ENCODE measurements at regions not wholly inside any gene's neighbourhood (a gene's known extent, or its start where the extent isn't known, plus 50 kb on each side); places are given as distances from the start of the nearest gene placed in this dataset.
"Not testable (repeated sequence)": the region's sequence is repeated elsewhere in the genome, so short reads cannot be mapped to it uniquely, and the experiment has no call there.

DNA sequence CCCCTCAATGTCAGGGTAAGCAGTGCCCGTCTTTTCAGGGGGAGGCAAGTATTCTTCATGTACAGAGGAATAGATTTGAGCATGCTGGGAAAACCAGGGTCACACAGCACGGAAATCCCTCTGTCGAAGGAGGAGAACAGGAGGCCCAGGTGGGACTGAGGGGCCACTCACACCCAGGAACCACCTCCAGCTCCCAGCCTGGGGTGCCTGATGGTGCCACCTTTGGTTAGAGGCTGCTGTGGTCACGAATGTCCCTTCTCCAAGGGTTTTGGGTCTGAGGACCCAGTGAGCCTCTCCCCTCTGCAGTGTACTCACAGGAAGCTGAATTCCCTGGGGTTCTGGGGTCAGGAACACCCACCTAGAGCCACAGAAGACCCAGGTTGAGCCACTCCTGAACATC, 197.3 kb downstream of the ANKRD30B start:
- TF ChIP-seq, protein P1, sequence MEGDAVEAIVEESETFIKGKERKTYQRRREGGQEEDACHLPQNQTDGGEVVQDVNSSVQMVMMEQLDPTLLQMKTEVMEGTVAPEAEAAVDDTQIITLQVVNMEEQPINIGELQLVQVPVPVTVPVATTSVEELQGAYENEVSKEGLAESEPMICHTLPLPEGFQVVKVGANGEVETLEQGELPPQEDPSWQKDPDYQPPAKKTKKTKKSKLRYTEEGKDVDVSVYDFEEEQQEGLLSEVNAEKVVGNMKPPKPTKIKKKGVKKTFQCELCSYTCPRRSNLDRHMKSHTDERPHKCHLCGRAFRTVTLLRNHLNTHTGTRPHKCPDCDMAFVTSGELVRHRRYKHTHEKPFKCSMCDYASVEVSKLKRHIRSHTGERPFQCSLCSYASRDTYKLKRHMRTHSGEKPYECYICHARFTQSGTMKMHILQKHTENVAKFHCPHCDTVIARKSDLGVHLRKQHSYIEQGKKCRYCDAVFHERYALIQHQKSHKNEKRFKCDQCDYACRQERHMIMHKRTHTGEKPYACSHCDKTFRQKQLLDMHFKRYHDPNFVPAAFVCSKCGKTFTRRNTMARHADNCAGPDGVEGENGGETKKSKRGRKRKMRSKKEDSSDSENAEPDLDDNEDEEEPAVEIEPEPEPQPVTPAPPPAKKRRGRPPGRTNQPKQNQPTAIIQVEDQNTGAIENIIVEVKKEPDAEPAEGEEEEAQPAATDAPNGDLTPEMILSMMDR (conservative IDR thresholded peaks at IDR 0.05; ENCODE audit: control insufficient read depth, insufficient read depth, low read depth, low read length): no peak
- no peak for DNase-seq (ENCODE audit: low read depth)

DNA sequence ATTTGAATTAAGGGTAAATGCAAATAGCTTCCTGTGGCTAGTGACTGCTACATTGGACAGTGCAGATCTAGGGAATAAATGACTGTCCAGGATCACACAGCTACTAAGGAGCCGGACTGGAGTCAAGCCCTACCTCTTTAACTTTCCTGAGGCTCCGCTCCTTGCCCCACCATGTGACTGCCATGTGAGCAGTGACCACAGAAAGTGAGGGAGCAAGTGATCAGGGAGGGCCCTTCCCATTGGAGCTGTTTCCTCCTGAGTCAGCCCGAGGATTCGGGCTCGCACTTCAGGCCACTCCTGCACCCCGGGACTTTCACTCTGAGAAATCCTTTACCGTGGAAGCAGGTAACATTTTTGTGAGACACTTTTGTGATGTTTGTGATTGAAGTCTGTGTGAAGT, 198.0 kb downstream of the ANKRD30B start:
- TF ChIP-seq, protein P1 (conservative IDR thresholded peaks at IDR 0.05; ENCODE audit: control insufficient read depth, insufficient read depth, low read depth, low read length): no peak
- no peak overlapping the region for H3K4me3 ChIP-seq (ENCODE audit: control insufficient read depth, low read depth, low read length)
- DNase-seq (ENCODE audit: low read depth): no peak

More for the DNA sequence above, 197.3 kb downstream of the ANKRD30B start:
- no peak overlapping the region for H3K4me3 ChIP-seq (ENCODE audit: control insufficient read depth, low read depth, low read length)

DNA sequence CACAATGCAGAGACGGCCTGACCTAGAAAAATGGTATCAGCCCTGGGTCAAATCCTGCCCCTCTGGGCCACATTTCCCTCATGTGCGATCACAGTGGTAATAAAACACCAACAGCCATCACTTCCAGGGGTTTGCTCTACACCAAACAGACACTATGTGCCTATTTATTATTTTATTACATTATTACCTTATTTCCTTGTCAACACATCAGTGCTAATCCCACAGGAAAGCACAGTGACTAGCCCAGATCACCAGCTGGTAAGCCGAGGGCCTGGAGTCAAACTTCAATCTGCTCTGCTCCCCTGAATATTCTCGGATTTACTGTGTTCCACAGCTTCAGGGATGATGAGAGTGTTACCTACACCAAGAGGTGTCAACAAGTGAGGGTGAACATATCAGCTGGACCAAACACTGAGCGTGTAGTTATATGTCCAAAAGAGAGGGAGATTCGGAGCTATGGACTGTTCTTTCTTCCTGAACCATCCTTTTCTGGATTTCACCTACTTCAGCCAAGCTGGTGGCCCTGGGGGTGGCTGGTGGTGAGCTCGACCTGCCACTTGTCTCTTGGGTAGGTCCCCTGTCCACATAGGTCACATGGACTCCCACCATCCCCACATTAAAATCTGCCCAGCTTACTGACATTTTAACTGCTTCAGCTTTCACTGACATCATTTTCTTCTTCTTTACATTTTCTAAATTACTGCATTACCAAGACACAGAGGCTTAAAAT, 198.9 kb downstream of the ANKRD30B start:
- DNase-seq (ENCODE audit: low read depth); H3K4me3 ChIP-seq (ENCODE audit: control insufficient read depth, low read depth, low read length): not testable (repeated sequence)

DNA sequence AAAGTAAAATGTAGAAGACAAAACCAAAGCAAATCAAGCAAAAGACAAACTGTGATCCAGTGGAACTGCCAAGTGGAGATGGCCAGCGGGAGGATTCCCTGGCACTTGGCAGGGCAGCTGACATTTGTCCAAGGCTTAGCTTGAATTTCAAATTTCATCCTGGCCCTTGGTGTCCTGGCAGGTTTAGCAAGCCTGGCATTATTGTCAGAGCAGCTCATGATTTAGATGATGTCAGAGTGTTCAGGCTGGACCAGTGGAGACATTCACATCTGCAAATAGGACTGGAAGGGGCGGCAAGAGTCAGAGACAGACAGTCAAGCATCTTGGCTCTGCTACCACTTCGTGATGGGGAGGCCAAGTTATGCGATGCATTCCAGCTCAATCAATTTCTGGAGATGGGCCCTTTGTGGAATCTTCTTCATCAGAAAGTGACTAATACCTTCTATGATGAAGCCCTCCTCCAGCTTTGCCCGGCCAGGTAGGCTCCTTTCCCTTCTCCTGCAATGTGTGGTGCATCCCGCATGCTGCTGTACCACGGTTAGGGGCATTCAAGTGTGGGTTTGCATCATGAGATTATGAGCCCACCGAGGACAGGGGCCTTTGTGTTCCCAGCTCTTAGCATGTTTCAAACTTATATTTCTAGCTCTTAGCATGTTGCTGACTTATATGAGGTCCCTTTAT, 199.7 kb downstream of the ANKRD30B start:
- H3K4me3 ChIP-seq (ENCODE audit: control insufficient read depth, low read depth, low read length): no peak overlapping the region
- DNase-seq (ENCODE audit: low read depth): no peak
- TF ChIP-seq, protein P1 (conservative IDR thresholded peaks at IDR 0.05; ENCODE audit: control insufficient read depth, insufficient read depth, low read depth, low read length): no peak

DNA sequence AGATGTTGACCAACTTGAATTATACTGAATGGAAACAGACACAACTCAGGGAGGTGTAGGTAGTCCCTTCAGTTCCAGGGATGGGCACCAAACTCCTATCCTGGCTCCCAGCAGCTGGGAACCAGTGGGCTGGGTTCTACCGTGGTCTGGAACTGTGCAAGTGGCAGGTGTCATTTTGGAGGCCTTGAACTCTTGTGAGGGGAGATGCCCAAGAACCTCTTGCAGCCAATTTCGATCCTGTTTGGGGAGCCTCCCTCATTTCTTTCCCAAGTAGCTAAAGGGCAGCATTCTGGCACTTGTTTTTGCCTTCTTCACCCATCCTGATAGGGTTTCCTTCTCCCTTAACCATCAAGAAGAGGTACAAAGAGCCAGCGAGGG, 200.2 kb downstream of the ANKRD30B start:
- H3K4me3 ChIP-seq (ENCODE audit: control insufficient read depth, low read depth, low read length): no peak overlapping the region
- no peak for DNase-seq (ENCODE audit: low read depth)
- TF ChIP-seq, protein P1 (conservative IDR thresholded peaks at IDR 0.05; ENCODE audit: control insufficient read depth, insufficient read depth, low read depth, low read length): no peak

DNA sequence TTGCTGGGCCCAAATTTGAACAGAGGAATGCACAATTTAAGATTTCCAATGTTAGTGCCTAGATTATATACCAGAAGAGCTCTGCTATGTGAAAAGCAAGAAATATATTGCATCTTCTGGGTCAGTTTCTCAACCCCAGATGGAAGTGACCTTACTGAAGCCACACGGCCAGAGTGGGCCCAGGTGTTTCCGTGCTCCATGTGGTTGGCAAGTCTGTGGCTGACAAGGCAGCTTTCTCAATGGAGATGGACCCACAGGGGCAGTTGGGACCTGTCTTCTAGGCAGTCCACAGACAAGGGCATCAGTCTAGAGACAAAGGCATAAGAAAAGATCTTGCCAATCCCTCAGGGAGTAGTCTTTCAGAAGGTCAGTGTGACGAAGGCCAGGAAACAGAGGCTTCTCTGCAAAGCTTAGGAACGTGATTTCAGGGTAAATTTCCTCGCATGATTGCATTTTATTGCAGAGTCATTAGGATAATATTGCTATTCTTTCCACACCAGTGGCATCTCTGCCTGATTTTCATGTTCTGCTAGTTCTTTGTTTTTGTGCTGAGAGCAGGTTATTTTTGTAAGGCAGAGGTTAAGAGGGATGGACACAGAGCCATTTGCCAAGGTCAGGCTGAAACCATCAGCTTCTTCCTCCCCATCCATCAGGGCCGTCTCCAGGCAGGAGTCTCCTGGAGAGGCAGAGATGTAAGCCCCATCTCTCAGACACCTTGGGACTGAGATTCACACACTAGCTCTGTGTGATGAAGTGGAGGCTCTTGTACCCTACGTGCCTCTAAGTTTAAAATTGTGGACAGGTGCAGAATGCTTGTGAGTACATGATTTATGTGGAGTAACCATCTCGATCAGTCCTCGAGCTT, 202.1 kb downstream of the ANKRD30B start:
- no peak overlapping the region for H3K4me3 ChIP-seq (ENCODE audit: control insufficient read depth, low read depth, low read length)
- no peak for DNase-seq (ENCODE audit: low read depth)
- TF ChIP-seq, protein P1 (conservative IDR thresholded peaks at IDR 0.05; ENCODE audit: control insufficient read depth, insufficient read depth, low read depth, low read length): no peak

DNA sequence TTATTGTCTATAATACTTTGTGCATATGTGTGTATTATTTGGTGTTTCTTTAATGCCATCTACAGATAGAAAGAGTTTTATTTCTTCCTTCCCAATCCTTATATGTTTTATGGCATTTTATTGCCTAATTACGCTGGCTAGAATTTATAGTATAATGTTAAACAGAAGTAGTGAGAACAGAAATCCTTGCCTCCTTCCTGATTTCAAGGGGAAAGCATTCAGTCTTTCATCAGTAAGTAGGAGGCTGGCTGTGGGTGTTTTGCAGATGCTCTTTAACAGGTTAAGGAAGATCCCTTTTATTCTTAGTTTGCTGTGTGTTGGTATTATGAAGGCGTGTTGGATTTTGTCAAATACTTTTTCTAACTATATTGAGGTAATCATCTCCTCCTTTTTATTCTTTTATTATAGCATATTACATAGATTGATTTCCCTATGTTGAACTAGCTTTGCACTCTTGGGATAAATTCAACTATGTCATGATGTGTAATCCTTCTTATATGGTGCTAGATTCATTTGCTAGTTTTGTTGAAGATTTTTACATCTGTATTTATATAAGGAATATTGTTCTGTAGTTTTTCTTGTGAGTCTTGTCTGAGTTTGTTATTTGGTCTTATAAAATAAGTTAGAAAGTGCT, 204.6 kb downstream of the ANKRD30B start:
- DNase-seq (ENCODE audit: low read depth): not testable (repeated sequence)

More for the DNA sequence above, 204.6 kb downstream of the ANKRD30B start:
- not testable (repeated sequence) for H3K4me3 ChIP-seq (ENCODE audit: control insufficient read depth, low read depth, low read length)

Measured in fibroblast of mammary gland (primary cell).